ENCODE measurements at regions not wholly inside any gene's neighbourhood (a gene's known extent, or its start where the extent isn't known, plus 50 kb on each side); places are given as distances from the start of the nearest gene placed in this dataset.

GRCh38 chr11:79594834-79595233 is 154.0 kb upstream of the TENM4 start:
- no peak overlapping the region for H3K27ac ChIP-seq (ENCODE audit: low read depth, low read length)
- H3K4me3 ChIP-seq (ENCODE audit: low read length): no peak overlapping the region
- H3F3A ChIP-seq (ENCODE audit: control insufficient read depth, insufficient read depth): no peaks in the 10 kb centered on the region
- no peak overlapping the region for H3K4me2 ChIP-seq (ENCODE audit: low read length)
- no peaks in the 10 kb centered on the region for H3K4me1 ChIP-seq (ENCODE audit: control insufficient read depth, low read length)
- no peaks in the 10 kb centered on the region for H3K9me3 ChIP-seq (ENCODE audit: control insufficient read depth, insufficient read depth, low read length)
- H3K36me3 ChIP-seq (ENCODE audit: control insufficient read depth, low read length): no peaks in the 10 kb centered on the region
- H3K79me2 ChIP-seq (ENCODE audit: control insufficient read depth, low read length): no peaks in the 10 kb centered on the region
- no peaks in the 10 kb centered on the region for H4K20me1 ChIP-seq (ENCODE audit: control insufficient read depth, insufficient read depth, low read depth, low read length)
- TF ChIP-seq, protein P1, sequence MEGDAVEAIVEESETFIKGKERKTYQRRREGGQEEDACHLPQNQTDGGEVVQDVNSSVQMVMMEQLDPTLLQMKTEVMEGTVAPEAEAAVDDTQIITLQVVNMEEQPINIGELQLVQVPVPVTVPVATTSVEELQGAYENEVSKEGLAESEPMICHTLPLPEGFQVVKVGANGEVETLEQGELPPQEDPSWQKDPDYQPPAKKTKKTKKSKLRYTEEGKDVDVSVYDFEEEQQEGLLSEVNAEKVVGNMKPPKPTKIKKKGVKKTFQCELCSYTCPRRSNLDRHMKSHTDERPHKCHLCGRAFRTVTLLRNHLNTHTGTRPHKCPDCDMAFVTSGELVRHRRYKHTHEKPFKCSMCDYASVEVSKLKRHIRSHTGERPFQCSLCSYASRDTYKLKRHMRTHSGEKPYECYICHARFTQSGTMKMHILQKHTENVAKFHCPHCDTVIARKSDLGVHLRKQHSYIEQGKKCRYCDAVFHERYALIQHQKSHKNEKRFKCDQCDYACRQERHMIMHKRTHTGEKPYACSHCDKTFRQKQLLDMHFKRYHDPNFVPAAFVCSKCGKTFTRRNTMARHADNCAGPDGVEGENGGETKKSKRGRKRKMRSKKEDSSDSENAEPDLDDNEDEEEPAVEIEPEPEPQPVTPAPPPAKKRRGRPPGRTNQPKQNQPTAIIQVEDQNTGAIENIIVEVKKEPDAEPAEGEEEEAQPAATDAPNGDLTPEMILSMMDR (IDR thresholded peaks at IDR 0.05; ENCODE audit: low read depth, low read length, poor library complexity, severe bottlenecking): no peak
- TF ChIP-seq EZH2phosphoT487 (IDR thresholded peaks at IDR 0.05; ENCODE audit: borderline replicate concordance, low read length): no peak
- no peaks in the 10 kb centered on the region for H3K27me3 ChIP-seq (ENCODE audit: control insufficient read depth, low read length)
- no peaks in the 10 kb centered on the region for H3K9me2 ChIP-seq (replicated peaks; ENCODE audit: control insufficient read depth, low read length)

GRCh38 chr11:79592824-79593223 is 152.0 kb upstream of the TENM4 start:
- Histone ChIP-seq H3K27ac (ENCODE audit: low read depth, low read length) (no peak overlapping the region), H3K9me3 (ENCODE audit: control insufficient read depth, insufficient read depth, low read length) (no peaks in the 10 kb centered on the region), H3K27me3 (ENCODE audit: control insufficient read depth, low read length) (no peaks in the 10 kb centered on the region), H3K4me2 (ENCODE audit: low read length) (no peak overlapping the region), H4K20me1 (ENCODE audit: control insufficient read depth, insufficient read depth, low read depth, low read length) (no peaks in the 10 kb centered on the region), H3K4me1 (ENCODE audit: control insufficient read depth, low read length) (no peaks in the 10 kb centered on the region), H3F3A (ENCODE audit: control insufficient read depth, insufficient read depth) (no peaks in the 10 kb centered on the region), H3K9me2 (replicated peaks; ENCODE audit: control insufficient read depth, low read length) (no peaks in the 10 kb centered on the region), H3K4me3 (ENCODE audit: low read length) (no peak overlapping the region), H3K36me3 (ENCODE audit: control insufficient read depth, low read length) (no peaks in the 10 kb centered on the region), H3K79me2 (ENCODE audit: control insufficient read depth, low read length) (no peaks in the 10 kb centered on the region)
- TF ChIP-seq, protein P1 (IDR thresholded peaks at IDR 0.05; ENCODE audit: low read depth, low read length, poor library complexity, severe bottlenecking): no peak
- TF ChIP-seq EZH2phosphoT487 (IDR thresholded peaks at IDR 0.05; ENCODE audit: borderline replicate concordance, low read length): no peak

DNA sequence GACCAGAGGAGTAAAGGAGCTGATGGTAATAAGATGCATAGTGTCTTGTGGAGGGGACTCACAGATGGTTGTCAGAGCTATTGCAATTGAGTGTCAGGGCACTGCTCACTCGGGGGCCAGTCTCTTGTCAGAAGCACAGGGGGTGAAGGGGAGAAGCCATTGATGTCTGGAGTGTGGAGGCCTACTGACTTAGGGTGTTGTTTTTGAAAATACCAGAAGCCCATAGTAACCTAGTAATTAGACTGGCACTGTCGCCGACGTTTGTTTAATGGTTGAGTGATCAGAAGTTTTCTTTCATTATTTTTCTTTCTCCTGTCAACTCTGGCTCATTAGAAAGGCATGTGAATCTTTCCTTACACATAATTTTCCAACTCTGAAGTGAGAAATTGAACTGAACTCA is 151.6 kb upstream of the TENM4 start:
- Histone ChIP-seq H4K20me1 (ENCODE audit: control insufficient read depth, insufficient read depth, low read depth, low read length) (no peaks in the 10 kb centered on the region), H3K27ac (ENCODE audit: low read depth, low read length) (no peak overlapping the region), H3K4me1 (ENCODE audit: control insufficient read depth, low read length) (no peaks in the 10 kb centered on the region), H3K36me3 (ENCODE audit: control insufficient read depth, low read length) (no peaks in the 10 kb centered on the region), H3F3A (ENCODE audit: control insufficient read depth, insufficient read depth) (no peaks in the 10 kb centered on the region), H3K9me3 (ENCODE audit: control insufficient read depth, insufficient read depth, low read length) (no peaks in the 10 kb centered on the region), H3K27me3 (ENCODE audit: control insufficient read depth, low read length) (no peaks in the 10 kb centered on the region), H3K4me2 (ENCODE audit: low read length) (no peak overlapping the region), H3K79me2 (ENCODE audit: control insufficient read depth, low read length) (no peaks in the 10 kb centered on the region), H3K9me2 (replicated peaks; ENCODE audit: control insufficient read depth, low read length) (no peaks in the 10 kb centered on the region), H3K4me3 (ENCODE audit: low read length) (no peak overlapping the region)
- TF ChIP-seq EZH2phosphoT487 (IDR thresholded peaks at IDR 0.05; ENCODE audit: borderline replicate concordance, low read length): no peak
- TF ChIP-seq, protein P1 (IDR thresholded peaks at IDR 0.05; ENCODE audit: low read depth, low read length, poor library complexity, severe bottlenecking): no peak

DNA sequence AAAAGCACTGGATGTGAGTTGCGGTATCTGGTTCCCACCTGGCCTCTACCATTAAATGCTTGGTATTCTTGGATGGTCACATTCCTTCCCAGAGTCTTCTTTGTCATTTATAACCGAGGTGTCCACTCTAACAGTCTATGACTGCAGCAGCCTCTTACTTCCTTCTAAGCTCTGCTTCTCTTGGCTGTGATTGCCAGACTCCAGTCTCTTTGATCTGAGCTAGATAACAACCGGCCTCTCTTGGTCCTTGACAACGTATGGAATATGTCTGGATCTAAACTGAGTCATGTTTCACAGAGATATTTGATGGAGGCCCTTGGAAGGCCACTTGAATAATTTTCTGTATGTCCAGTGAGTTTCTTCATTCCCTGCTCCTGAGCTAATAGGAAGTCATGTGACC is 141.6 kb upstream of the TENM4 start:
- Histone ChIP-seq H3K36me3 (ENCODE audit: control insufficient read depth, low read length) (no peaks in the 10 kb centered on the region), H3K4me1 (ENCODE audit: control insufficient read depth, low read length) (no peaks in the 10 kb centered on the region), H3K4me2 (ENCODE audit: low read length) (no peak overlapping the region), H3K4me3 (ENCODE audit: low read length) (no peak overlapping the region), H3K27me3 (ENCODE audit: control insufficient read depth, low read length) (no peaks in the 10 kb centered on the region), H3K9me3 (ENCODE audit: control insufficient read depth, insufficient read depth, low read length) (no peaks in the 10 kb centered on the region; the same call in 1 of the 2 replicates), H3K79me2 (ENCODE audit: control insufficient read depth, low read length) (no peaks in the 10 kb centered on the region), H3K27ac (ENCODE audit: low read depth, low read length) (no peak overlapping the region), H3K9me2 (replicated peaks; ENCODE audit: control insufficient read depth, low read length) (no peaks in the 10 kb centered on the region), H4K20me1 (ENCODE audit: control insufficient read depth, insufficient read depth, low read depth, low read length) (no peaks in the 10 kb centered on the region), H3F3A (ENCODE audit: control insufficient read depth, insufficient read depth) (no peaks in the 10 kb centered on the region)
- no peak for TF ChIP-seq EZH2phosphoT487 (IDR thresholded peaks at IDR 0.05; ENCODE audit: borderline replicate concordance, low read length)
- TF ChIP-seq, protein P1 (IDR thresholded peaks at IDR 0.05; ENCODE audit: low read depth, low read length, poor library complexity, severe bottlenecking): no peak
